IMR-90 (cell line): ENCODE measurements at regions not wholly inside any gene's neighbourhood (a gene's known extent, or its start where the extent isn't known, plus 50 kb on each side); places are given as distances from the start of the nearest gene placed in this dataset.

Experiments
- BHLHE40 ChIP-seq: fragments of 150-350 bp; IDR thresholded peaks from 2 replicates; pipeline ENCODE4 v1.6.1; 2016; ENCODE audit warnings: mild to moderate bottlenecking, low read depth, low read length
- CEBPB ChIP-seq: IDR thresholded peaks from 2 replicates; pipeline ENCODE4 v1.6.1; 2012; ENCODE audit warnings: low read depth, low read length, improper control_type of control experiment
- CHD1 ChIP-seq: IDR thresholded peaks from 2 replicates; pipeline ENCODE4 v1.6.1; 2012; ENCODE audit warnings: low read depth, low read length, improper control_type of control experiment
- ELK1 ChIP-seq: fragments of 150-350 bp; IDR thresholded peaks from 2 replicates; pipeline ENCODE4 v1.6.1; 2016; ENCODE audit warnings: low read depth, mild to moderate bottlenecking, low read length, moderate library complexity, borderline replicate concordance
- FOS ChIP-seq: fragments of 150-350 bp; IDR thresholded peaks from 2 replicates; pipeline ENCODE4 v1.6.1; 2016; ENCODE audit warnings: low read depth, low read length
- MXI1 ChIP-seq: IDR thresholded peaks from 2 replicates; pipeline ENCODE4 v1.6.1; 2012; ENCODE audit warnings: low read depth, mild to moderate bottlenecking, low read length, moderate library complexity, borderline replicate concordance
- POLR2A ChIP-seq: IDR thresholded peaks from 2 replicates; pipeline ENCODE4 v1.6.1; 2012; ENCODE audit warnings: mild to moderate bottlenecking, low read depth, low read length
- RFX5 ChIP-seq: IDR thresholded peaks from 2 replicates; pipeline ENCODE4 v1.8.0; 2012; ENCODE audit warnings: low read depth, mild to moderate bottlenecking, low read length, moderate library complexity
- USF2 ChIP-seq: fragments of 150-350 bp; IDR thresholded peaks from 2 replicates; pipeline ENCODE4 v1.6.1; 2017; ENCODE audit warnings: mild to moderate bottlenecking, antibody characterized with exemption, low read length, low read depth
- TF ChIP-seq, protein P1 (sequence below): conservative IDR thresholded peaks from 2 replicates; pipeline ENCODE4 v1.5.1; 2012; ENCODE audit warnings: mild to moderate bottlenecking, low read depth, low read length, improper control_type of control experiment

DNA sequence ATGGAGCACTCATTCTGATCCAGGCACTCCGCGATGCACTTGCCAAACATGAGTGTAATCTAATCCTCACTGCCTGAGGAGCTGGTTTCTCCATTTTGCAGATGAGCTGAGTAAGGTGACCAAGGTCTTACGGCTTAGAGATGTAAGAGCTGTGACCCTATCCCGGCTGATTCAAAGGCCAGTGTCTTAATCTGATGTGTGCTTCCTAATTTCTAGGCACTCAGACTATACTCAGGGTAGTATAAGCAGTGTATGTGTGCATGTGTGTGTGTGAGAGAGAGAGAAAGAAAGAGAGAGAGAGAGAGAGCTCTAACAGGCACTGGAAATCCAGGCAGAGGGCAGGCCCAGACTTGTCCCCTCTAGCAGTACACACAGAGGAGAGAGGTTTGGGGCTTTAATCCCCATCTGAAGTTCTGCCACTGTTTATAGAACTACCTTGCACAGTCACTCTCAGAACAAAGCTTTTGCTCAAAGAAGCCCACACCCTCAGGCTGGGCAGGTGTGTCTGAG is 188.2 kb downstream of the ZBTB18 start:
- TF ChIP-seq, protein P1, sequence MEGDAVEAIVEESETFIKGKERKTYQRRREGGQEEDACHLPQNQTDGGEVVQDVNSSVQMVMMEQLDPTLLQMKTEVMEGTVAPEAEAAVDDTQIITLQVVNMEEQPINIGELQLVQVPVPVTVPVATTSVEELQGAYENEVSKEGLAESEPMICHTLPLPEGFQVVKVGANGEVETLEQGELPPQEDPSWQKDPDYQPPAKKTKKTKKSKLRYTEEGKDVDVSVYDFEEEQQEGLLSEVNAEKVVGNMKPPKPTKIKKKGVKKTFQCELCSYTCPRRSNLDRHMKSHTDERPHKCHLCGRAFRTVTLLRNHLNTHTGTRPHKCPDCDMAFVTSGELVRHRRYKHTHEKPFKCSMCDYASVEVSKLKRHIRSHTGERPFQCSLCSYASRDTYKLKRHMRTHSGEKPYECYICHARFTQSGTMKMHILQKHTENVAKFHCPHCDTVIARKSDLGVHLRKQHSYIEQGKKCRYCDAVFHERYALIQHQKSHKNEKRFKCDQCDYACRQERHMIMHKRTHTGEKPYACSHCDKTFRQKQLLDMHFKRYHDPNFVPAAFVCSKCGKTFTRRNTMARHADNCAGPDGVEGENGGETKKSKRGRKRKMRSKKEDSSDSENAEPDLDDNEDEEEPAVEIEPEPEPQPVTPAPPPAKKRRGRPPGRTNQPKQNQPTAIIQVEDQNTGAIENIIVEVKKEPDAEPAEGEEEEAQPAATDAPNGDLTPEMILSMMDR, result no peak
- TF ChIP-seq BHLHE40, result no peak
- no peak for TF ChIP-seq MXI1
- TF ChIP-seq CEBPB, result no peak
- TF ChIP-seq RFX5, result no peak
- TF ChIP-seq CHD1, result no peak
- TF ChIP-seq USF2, result no peak
- TF ChIP-seq ELK1, result no peak
- TF ChIP-seq FOS, result no peak
- TF ChIP-seq POLR2A, result no peak
